Suprapubic skin (tissue), 3 donors: ENCODE measurements at regions not wholly inside any gene's neighbourhood (a gene's known extent, or its start where the extent isn't known, plus 50 kb on each side); places are given as distances from the start of the nearest gene placed in this dataset.

Experiments
- CTCF ChIP-seq, 2 donors: fragments of 200-600 bp in 1 of 2; fragments of 450-650 bp in 1 of 2; sonication (generic) in 1 of 2; IDR thresholded peaks; one replicate each; pipeline ENCODE4 v1.5.1; 2016 to 2019; ENCODE audit warnings: antibody characterized with exemption in 2 of 2, mild to moderate bottlenecking in 1 of 2, moderate library complexity in 1 of 2
- POLR2A ChIP-seq, 2 donors: fragments of 450-650 bp; IDR thresholded peaks; one replicate each; pipeline ENCODE4 v1.6.1; 2017; ENCODE audit warnings: antibody characterized with exemption in 2 of 2, mild to moderate bottlenecking in 2 of 2, moderate library complexity in 2 of 2

DNA sequence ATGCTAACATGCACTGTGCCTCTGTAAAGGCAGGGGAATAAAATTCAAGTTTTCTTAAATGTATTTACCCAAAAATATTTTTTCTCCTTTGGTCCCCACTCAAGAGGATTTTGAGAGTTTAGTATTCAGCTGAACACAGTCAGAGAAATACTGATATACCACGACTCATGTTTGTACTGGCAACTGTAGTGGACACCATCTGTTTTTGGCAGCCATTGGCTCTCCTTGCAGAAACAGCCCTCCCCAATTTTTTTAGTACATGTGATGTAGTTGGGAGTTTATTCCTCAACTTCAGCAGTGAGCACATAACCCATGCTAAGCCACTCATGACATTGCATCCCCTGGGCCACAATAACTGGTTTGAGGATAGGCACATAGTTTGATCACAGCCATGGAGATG lies 154.8 kb upstream of the POU3F1 start:
- TF ChIP-seq CTCF (IDR thresholded peaks at IDR 0.05) (no peak), POLR2A (IDR thresholded peaks at IDR 0.05) (no peak)
